Neural progenitor cell (in vitro differentiated cells): ENCODE measurements at regions not wholly inside any gene's neighbourhood (a gene's known extent, or its start where the extent isn't known, plus 50 kb on each side); places are given as distances from the start of the nearest gene placed in this dataset.

Source experiments
- EZH2 ChIP-seq: fragments of 200-600 bp; sonication (generic); IDR thresholded peaks from 2 replicates; pipeline ENCODE4 v1.6.1; 2017; ENCODE audit warnings: antibody characterized with exemption, mild to moderate bottlenecking, moderate library complexity
- TF ChIP-seq, protein P1 (sequence below): fragments of 200-600 bp; sonication (generic); IDR thresholded peaks from 2 replicates; pipeline ENCODE4 v1.5.1; 2017; ENCODE audit warnings: antibody characterized with exemption, mild to moderate bottlenecking

GRCh38 chr14:71267007-71267513, 359.8 kb downstream of the PCNX1 start:
- TF ChIP-seq, protein P1, sequence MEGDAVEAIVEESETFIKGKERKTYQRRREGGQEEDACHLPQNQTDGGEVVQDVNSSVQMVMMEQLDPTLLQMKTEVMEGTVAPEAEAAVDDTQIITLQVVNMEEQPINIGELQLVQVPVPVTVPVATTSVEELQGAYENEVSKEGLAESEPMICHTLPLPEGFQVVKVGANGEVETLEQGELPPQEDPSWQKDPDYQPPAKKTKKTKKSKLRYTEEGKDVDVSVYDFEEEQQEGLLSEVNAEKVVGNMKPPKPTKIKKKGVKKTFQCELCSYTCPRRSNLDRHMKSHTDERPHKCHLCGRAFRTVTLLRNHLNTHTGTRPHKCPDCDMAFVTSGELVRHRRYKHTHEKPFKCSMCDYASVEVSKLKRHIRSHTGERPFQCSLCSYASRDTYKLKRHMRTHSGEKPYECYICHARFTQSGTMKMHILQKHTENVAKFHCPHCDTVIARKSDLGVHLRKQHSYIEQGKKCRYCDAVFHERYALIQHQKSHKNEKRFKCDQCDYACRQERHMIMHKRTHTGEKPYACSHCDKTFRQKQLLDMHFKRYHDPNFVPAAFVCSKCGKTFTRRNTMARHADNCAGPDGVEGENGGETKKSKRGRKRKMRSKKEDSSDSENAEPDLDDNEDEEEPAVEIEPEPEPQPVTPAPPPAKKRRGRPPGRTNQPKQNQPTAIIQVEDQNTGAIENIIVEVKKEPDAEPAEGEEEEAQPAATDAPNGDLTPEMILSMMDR: no peak
- no peak for TF ChIP-seq EZH2
